OCI-LY1 (cell line): ENCODE measurements at regions not wholly inside any gene's neighbourhood (a gene's known extent, or its start where the extent isn't known, plus 50 kb on each side); places are given as distances from the start of the nearest gene placed in this dataset.

Experiments
- H2AFZ ChIP-seq: fragments of 200-600 bp; sonication (generic), shearing (Covaris generic); 2 replicates; pipeline ENCODE4 v1.6.0; 2014; ENCODE audit warnings: antibody characterized with exemption, mild to moderate bottlenecking, low read length
- H3F3A ChIP-seq: fragments of 200-600 bp; sonication (generic), shearing (Covaris generic); 2 replicates; pipeline ENCODE4 v1.6.0; 2014; ENCODE audit warnings: mild to moderate bottlenecking, antibody characterized with exemption, low read length, moderate library complexity; ENCODE audit not compliant: insufficient read depth
- H3K27ac ChIP-seq: fragments of 200-600 bp; sonication (generic); 2 replicates; pipeline ENCODE4 v1.5.1; 2014; ENCODE audit warnings: low read length, mixed run types, mild to moderate bottlenecking, low read depth; ENCODE audit not compliant: poor library complexity, severe bottlenecking
- H3K27me3 ChIP-seq: fragments of 200-600 bp; sonication (generic); 2 replicates; pipeline ENCODE4 v1.6.0; 2014; ENCODE audit warnings: antibody characterized with exemption, mild to moderate bottlenecking, low read length, moderate library complexity; ENCODE audit not compliant: insufficient read depth
- H3K36me3 ChIP-seq: fragments of 200-600 bp; sonication (generic); 2 replicates; pipeline ENCODE4 v1.6.1; 2014; ENCODE audit warnings: mild to moderate bottlenecking, antibody characterized with exemption, low read length, moderate library complexity, mixed read lengths; ENCODE audit not compliant: insufficient read depth
- H3K4me1 ChIP-seq: fragments of 200-600 bp; sonication (generic); 2 replicates; pipeline ENCODE4 v1.5.1; 2014; ENCODE audit warnings: mild to moderate bottlenecking, low read length, moderate library complexity; ENCODE audit not compliant: insufficient read depth, severe bottlenecking
- H3K4me2 ChIP-seq: fragments of 200-600 bp; sonication (generic), shearing (Covaris generic); 2 replicates; pipeline ENCODE4 v1.6.1; 2014; ENCODE audit warnings: low read length
- H3K4me3 ChIP-seq: fragments of 200-600 bp; sonication (generic); 2 replicates; pipeline ENCODE4 v1.5.1; 2014; ENCODE audit warnings: low read length, low read depth, mild to moderate bottlenecking, mixed read lengths; ENCODE audit not compliant: poor library complexity, severe bottlenecking
- H3K79me2 ChIP-seq: fragments of 200-600 bp; shearing (Covaris generic); 2 replicates; pipeline ENCODE4 v1.6.1; 2016; ENCODE audit warnings: mixed run types, low read length, mixed read lengths; ENCODE audit not compliant: insufficient read depth
- H3K9ac ChIP-seq: fragments of 200-600 bp; sonication (generic), shearing (Covaris generic); 2 replicates; pipeline ENCODE4 v1.6.1; 2014; ENCODE audit warnings: mild to moderate bottlenecking, low read length, mixed read lengths
- H3K9me2 ChIP-seq: fragments of 200-600 bp; sonication (generic), shearing (Covaris generic); 2 replicates; pipeline ENCODE4 v1.6.1; 2014; ENCODE audit warnings: low read depth, mild to moderate bottlenecking, low read length, mixed read lengths
- H3K9me3 ChIP-seq: fragments of 200-600 bp; shearing (Covaris generic); 2 replicates; pipeline ENCODE4 v1.6.1; 2014; ENCODE audit warnings: low read length, mixed read lengths
- H4K20me1 ChIP-seq: fragments of 200-600 bp; sonication (generic), shearing (Covaris generic); 2 replicates; pipeline ENCODE4 v1.6.0; 2016; ENCODE audit warnings: mild to moderate bottlenecking, low read length; ENCODE audit not compliant: insufficient read depth
- EZH2 ChIP-seq: fragments of 200-600 bp; sonication (generic), shearing (Covaris generic); IDR thresholded peaks from 2 replicates; pipeline ENCODE4 v1.8.0; 2017; ENCODE audit warnings: borderline replicate concordance, mixed run types, mild to moderate bottlenecking, antibody characterized with exemption, low read length, moderate library complexity, mixed read lengths
- TF ChIP-seq, protein P1 (sequence below): fragments of 200-600 bp; sonication (generic), shearing (Covaris generic); IDR thresholded peaks from 2 replicates; pipeline ENCODE4 v1.5.1; 2017; ENCODE audit warnings: mild to moderate bottlenecking, antibody characterized with exemption, low read length, moderate library complexity, mixed read lengths

DNA sequence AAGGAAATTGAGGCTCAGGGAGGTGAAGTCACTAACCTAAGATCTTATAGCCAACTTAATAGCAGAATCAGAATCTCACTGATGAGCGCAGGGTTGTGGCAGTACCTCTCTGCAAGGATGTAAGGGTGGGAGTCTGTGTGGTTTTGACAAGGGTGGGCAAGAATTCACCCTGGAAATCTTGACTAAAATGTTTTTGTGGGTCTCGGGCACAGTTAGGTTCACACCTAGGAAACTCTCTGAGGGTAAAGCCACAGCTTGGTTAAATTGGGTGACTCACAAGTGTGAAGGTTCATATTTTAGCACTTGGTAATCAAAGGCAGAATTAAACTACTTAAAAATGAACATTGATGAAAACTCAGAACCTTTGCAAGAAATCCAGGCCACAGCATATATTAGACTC is 178.2 kb upstream of the EOMES start:
- Histone ChIP-seq H3K9ac (no peak overlapping the region), H3F3A (no peaks in the 10 kb centered on the region), H3K4me1 (no peaks in the 10 kb centered on the region), H3K4me2 (no peak overlapping the region), H4K20me1 (no peaks in the 10 kb centered on the region), H3K79me2 (no peaks in the 10 kb centered on the region), H3K36me3 (no peaks in the 10 kb centered on the region), H3K4me3 (no peak overlapping the region), H3K27ac (no peak overlapping the region), H3K27me3 (no peaks in the 10 kb centered on the region), H3K9me3 (no peaks in the 10 kb centered on the region), H2AFZ (no peak overlapping the region), H3K9me2 (no peaks in the 10 kb centered on the region)
- TF ChIP-seq EZH2: no peak
- TF ChIP-seq, protein P1, sequence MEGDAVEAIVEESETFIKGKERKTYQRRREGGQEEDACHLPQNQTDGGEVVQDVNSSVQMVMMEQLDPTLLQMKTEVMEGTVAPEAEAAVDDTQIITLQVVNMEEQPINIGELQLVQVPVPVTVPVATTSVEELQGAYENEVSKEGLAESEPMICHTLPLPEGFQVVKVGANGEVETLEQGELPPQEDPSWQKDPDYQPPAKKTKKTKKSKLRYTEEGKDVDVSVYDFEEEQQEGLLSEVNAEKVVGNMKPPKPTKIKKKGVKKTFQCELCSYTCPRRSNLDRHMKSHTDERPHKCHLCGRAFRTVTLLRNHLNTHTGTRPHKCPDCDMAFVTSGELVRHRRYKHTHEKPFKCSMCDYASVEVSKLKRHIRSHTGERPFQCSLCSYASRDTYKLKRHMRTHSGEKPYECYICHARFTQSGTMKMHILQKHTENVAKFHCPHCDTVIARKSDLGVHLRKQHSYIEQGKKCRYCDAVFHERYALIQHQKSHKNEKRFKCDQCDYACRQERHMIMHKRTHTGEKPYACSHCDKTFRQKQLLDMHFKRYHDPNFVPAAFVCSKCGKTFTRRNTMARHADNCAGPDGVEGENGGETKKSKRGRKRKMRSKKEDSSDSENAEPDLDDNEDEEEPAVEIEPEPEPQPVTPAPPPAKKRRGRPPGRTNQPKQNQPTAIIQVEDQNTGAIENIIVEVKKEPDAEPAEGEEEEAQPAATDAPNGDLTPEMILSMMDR: no peak

DNA sequence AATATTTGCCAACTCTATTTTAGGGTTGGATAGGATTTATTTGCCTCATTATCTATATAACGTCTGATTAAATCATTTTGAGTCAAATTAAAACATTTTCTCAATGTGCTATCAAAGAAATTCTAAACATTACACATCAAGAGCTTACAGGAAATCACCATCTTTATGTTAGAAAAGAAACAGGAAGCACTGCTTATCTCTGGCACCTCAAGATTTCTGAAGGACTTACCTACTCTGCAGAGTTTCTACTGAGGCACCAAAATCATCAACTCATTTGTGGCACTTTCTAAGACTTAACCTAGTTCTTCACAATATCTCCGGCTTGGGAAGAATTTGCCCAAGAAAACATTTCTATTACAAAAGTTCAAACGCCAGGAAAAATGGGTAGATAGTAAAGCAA is 181.3 kb upstream of the EOMES start:
- Histone ChIP-seq H3K4me3 (no peak overlapping the region), H4K20me1 (no peaks in the 10 kb centered on the region), H3F3A (no peaks in the 10 kb centered on the region), H3K9ac (no peak overlapping the region), H3K27ac (no peak overlapping the region), H3K9me3 (no peaks in the 10 kb centered on the region), H3K9me2 (no peaks in the 10 kb centered on the region), H3K27me3 (no peaks in the 10 kb centered on the region), H3K36me3 (no peaks in the 10 kb centered on the region), H3K79me2 (no peaks in the 10 kb centered on the region), H2AFZ (no peak overlapping the region), H3K4me1 (no peaks in the 10 kb centered on the region), H3K4me2 (no peak overlapping the region)
- TF ChIP-seq, protein P1: no peak
- TF ChIP-seq EZH2: no peak

DNA sequence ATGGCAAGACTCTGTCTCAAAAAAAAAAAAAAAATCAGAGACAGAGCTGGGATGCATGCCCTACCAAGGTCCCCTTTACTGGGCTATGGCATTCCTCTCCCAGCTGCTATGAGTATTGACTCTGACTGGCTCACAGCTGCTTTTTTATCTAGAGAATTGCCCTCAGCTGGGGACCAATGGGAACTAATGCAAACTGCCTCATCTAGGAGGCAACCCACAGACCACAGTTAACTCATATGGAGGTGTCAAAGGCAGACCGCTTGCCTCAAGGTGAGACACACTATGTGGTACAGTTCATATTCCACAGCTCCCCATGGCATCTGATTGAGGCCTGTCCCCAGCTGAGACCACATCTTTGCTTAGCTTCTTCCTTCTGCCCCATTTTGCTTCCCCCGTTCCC is 183.5 kb upstream of the EOMES start:
- TF ChIP-seq, protein P1: no peak
- TF ChIP-seq EZH2: no peak
- H3K4me3 ChIP-seq: no peak overlapping the region
- H3K9ac ChIP-seq: no peak overlapping the region
- no peaks in the 10 kb centered on the region for H4K20me1 ChIP-seq
- no peaks in the 10 kb centered on the region for H3K9me3 ChIP-seq
- H3K36me3 ChIP-seq: no peaks in the 10 kb centered on the region
- no peaks in the 10 kb centered on the region for H3K27me3 ChIP-seq
- no peaks in the 10 kb centered on the region for H3K9me2 ChIP-seq
- no peak overlapping the region for H2AFZ ChIP-seq
- no peaks in the 10 kb centered on the region for H3K4me1 ChIP-seq
- H3K79me2 ChIP-seq: no peaks in the 10 kb centered on the region
- H3F3A ChIP-seq: no peaks in the 10 kb centered on the region
- no peak overlapping the region for H3K4me2 ChIP-seq
- no peak overlapping the region for H3K27ac ChIP-seq
